ENCODE measurements at regions not wholly inside any gene's neighbourhood (a gene's known extent, or its start where the extent isn't known, plus 50 kb on each side); places are given as distances from the start of the nearest gene placed in this dataset.

DNA sequence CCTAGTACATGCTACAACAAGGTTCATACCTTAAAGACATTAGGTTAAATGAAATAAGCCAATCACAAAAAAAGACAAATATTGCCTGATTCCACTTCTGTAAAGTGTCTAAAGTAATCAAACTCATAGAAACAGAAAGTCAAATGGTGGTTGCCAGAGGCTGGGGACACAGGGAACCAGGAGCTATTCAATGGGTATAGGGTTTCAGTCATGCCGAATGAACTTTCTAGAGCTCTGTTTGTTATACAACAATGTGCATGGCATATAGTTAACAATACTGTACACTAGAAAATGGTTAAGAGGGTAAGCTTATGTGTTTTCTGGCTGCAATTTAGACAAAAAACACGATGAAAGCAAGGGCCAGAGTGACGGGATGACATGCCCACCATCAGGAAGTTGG, 70.8 kb upstream of the EGFLAM start:
- no peak for TF ChIP-seq ZFP37 (tag by site-specific recombination; IDR thresholded peaks at IDR 0.05)
- TF ChIP-seq KLF10 (tag by site-specific recombination; IDR thresholded peaks at IDR 0.05): no peak
- no peak for TF ChIP-seq ZNF274 (IDR thresholded peaks at IDR 0.05; ENCODE audit: low read length)
- TF ChIP-seq ZNF274 (tag by site-specific recombination; IDR thresholded peaks at IDR 0.05; ENCODE audit: borderline replicate concordance): no peak
- TF ChIP-seq, protein P1, sequence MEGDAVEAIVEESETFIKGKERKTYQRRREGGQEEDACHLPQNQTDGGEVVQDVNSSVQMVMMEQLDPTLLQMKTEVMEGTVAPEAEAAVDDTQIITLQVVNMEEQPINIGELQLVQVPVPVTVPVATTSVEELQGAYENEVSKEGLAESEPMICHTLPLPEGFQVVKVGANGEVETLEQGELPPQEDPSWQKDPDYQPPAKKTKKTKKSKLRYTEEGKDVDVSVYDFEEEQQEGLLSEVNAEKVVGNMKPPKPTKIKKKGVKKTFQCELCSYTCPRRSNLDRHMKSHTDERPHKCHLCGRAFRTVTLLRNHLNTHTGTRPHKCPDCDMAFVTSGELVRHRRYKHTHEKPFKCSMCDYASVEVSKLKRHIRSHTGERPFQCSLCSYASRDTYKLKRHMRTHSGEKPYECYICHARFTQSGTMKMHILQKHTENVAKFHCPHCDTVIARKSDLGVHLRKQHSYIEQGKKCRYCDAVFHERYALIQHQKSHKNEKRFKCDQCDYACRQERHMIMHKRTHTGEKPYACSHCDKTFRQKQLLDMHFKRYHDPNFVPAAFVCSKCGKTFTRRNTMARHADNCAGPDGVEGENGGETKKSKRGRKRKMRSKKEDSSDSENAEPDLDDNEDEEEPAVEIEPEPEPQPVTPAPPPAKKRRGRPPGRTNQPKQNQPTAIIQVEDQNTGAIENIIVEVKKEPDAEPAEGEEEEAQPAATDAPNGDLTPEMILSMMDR (tag by site-specific recombination; IDR thresholded peaks at IDR 0.05): no peak
- TF ChIP-seq, protein P2, sequence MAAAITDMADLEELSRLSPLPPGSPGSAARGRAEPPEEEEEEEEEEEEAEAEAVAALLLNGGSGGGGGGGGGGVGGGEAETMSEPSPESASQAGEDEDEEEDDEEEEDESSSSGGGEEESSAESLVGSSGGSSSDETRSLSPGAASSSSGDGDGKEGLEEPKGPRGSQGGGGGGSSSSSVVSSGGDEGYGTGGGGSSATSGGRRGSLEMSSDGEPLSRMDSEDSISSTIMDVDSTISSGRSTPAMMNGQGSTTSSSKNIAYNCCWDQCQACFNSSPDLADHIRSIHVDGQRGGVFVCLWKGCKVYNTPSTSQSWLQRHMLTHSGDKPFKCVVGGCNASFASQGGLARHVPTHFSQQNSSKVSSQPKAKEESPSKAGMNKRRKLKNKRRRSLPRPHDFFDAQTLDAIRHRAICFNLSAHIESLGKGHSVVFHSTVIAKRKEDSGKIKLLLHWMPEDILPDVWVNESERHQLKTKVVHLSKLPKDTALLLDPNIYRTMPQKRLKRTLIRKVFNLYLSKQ (tag by site-specific recombination; IDR thresholded peaks at IDR 0.05; ENCODE audit: borderline replicate concordance): no peak
- TF ChIP-seq, protein P3, sequence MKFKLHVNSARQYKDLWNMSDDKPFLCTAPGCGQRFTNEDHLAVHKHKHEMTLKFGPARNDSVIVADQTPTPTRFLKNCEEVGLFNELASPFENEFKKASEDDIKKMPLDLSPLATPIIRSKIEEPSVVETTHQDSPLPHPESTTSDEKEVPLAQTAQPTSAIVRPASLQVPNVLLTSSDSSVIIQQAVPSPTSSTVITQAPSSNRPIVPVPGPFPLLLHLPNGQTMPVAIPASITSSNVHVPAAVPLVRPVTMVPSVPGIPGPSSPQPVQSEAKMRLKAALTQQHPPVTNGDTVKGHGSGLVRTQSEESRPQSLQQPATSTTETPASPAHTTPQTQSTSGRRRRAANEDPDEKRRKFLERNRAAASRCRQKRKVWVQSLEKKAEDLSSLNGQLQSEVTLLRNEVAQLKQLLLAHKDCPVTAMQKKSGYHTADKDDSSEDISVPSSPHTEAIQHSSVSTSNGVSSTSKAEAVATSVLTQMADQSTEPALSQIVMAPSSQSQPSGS (tag by site-specific recombination; IDR thresholded peaks at IDR 0.05; ENCODE audit: low read depth): no peak
- TF ChIP-seq, protein P4, sequence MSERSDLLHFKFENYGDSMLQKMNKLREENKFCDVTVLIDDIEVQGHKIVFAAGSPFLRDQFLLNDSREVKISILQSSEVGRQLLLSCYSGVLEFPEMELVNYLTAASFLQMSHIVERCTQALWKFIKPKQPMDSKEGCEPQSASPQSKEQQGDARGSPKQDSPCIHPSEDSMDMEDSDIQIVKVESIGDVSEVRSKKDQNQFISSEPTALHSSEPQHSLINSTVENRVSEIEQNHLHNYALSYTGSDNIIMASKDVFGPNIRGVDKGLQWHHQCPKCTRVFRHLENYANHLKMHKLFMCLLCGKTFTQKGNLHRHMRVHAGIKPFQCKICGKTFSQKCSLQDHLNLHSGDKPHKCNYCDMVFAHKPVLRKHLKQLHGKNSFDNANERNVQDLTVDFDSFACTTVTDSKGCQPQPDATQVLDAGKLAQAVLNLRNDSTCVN (tag by site-specific recombination; optimal IDR thresholded peaks at IDR 0.05): no peak

All from HEK293 (cell line).